ENCODE measurements at regions not wholly inside any gene's neighbourhood (a gene's known extent, or its start where the extent isn't known, plus 50 kb on each side); places are given as distances from the start of the nearest gene placed in this dataset.
"Not testable (repeated sequence)": the region's sequence is repeated elsewhere in the genome, so short reads cannot be mapped to it uniquely, and the experiment has no call there.

GRCh38 chr2:111311568-111311967, 190.9 kb downstream of the BCL2L11 start:
- not testable (repeated sequence) for H3K18ac ChIP-seq (ENCODE audit: insufficient read length, low read depth, low read length); H3K4me3 Mint-ChIP-seq

GRCh38 chr2:111312897-111313607, 192.3 kb downstream of the BCL2L11 start:
- not testable (repeated sequence) for H3K36me3 Mint-ChIP-seq (ENCODE audit: insufficient read depth in 1 of 3, low read depth in 3 of 3); H4K5ac ChIP-seq (ENCODE audit: insufficient read length, low read depth, low read length); H3K27ac Mint-ChIP-seq; H3K23ac ChIP-seq (ENCODE audit: insufficient read length, low read depth, low read length); H3K27ac ChIP-seq (ENCODE audit: insufficient read length, low read depth, low read length); H3K9me3 ChIP-seq (ENCODE audit: control insufficient read depth, low read depth, low read length); H3K18ac ChIP-seq (ENCODE audit: insufficient read length, low read depth, low read length); DNase-seq; H3K4me3 Mint-ChIP-seq; H3K56ac ChIP-seq (ENCODE audit: insufficient read length, low read depth, low read length); H3K27me3 ChIP-seq (ENCODE audit: insufficient read depth, low read length); H3K4me1 Mint-ChIP-seq; H4K20me1 ChIP-seq (ENCODE audit: control insufficient read depth, insufficient read depth, insufficient read length); H3K9me3 Mint-ChIP-seq; H3K79me1 ChIP-seq (ENCODE audit: insufficient read depth, low read depth, low read length, poor library complexity, severe bottlenecking); H3K23me2 ChIP-seq (ENCODE audit: insufficient read length, low read depth, low read length, poor library complexity, severe bottlenecking); H2BK15ac ChIP-seq (ENCODE audit: low read depth, low read length); H2BK12ac ChIP-seq (ENCODE audit: insufficient read length, low read depth, low read length); H4K91ac ChIP-seq (ENCODE audit: insufficient read length, low read depth, low read length); H2AFZ ChIP-seq (ENCODE audit: low read length); H3K4me1 ChIP-seq (ENCODE audit: insufficient read depth, low read length); H2BK20ac ChIP-seq (ENCODE audit: low read depth, low read length, poor library complexity, severe bottlenecking); H2AK5ac ChIP-seq (ENCODE audit: insufficient read length, low read length); H2BK120ac ChIP-seq (ENCODE audit: low read depth, low read length, poor library complexity, severe bottlenecking); H3K79me2 ChIP-seq (ENCODE audit: insufficient read depth, low read length); H2BK5ac ChIP-seq (ENCODE audit: insufficient read length, low read length); H4K8ac ChIP-seq (replicated peaks; ENCODE audit: insufficient read length, low read depth, low read length); H3K9ac ChIP-seq (ENCODE audit: extremely low read depth, insufficient read length, low read length); H3K4me2 ChIP-seq (ENCODE audit: insufficient read depth, insufficient read length, low read length); H3K14ac ChIP-seq (ENCODE audit: insufficient read depth, low read length); H3T11ph ChIP-seq (ENCODE audit: low read length); H3K4ac ChIP-seq (ENCODE audit: low read depth, low read length); H3K27me3 Mint-ChIP-seq (ENCODE audit: low read depth)
- no CpG with 5 or more reads among the region's 15 CpGs for WGBS (ENCODE audit: extremely low coverage, insufficient read length, low lambda C conversion rate)

More at GRCh38 chr2:111311568-111311967, 190.9 kb downstream of the BCL2L11 start:
- H2BK15ac ChIP-seq (ENCODE audit: low read depth, low read length); H3K14ac ChIP-seq (ENCODE audit: insufficient read depth, low read length); DNase-seq; H3K4me1 Mint-ChIP-seq; H3K9me3 Mint-ChIP-seq; H3T11ph ChIP-seq (ENCODE audit: low read length); H3K9me3 ChIP-seq (ENCODE audit: control insufficient read depth, low read depth, low read length); H3K79me1 ChIP-seq (ENCODE audit: insufficient read depth, low read depth, low read length, poor library complexity, severe bottlenecking); H2BK5ac ChIP-seq (ENCODE audit: insufficient read length, low read length); H3K36me3 Mint-ChIP-seq (ENCODE audit: insufficient read depth in 1 of 3, low read depth in 3 of 3); H3K27me3 Mint-ChIP-seq (ENCODE audit: low read depth); H4K20me1 ChIP-seq (ENCODE audit: control insufficient read depth, insufficient read depth, insufficient read length); H3K4me1 ChIP-seq (ENCODE audit: insufficient read depth, low read length); H4K8ac ChIP-seq (replicated peaks; ENCODE audit: insufficient read length, low read depth, low read length); H2BK12ac ChIP-seq (ENCODE audit: insufficient read length, low read depth, low read length); H3K27ac Mint-ChIP-seq; H2BK20ac ChIP-seq (ENCODE audit: low read depth, low read length, poor library complexity, severe bottlenecking); H2AFZ ChIP-seq (ENCODE audit: low read length); H3K23ac ChIP-seq (ENCODE audit: insufficient read length, low read depth, low read length); H3K9ac ChIP-seq (ENCODE audit: extremely low read depth, insufficient read length, low read length); H3K27me3 ChIP-seq (ENCODE audit: insufficient read depth, low read length); H2BK120ac ChIP-seq (ENCODE audit: low read depth, low read length, poor library complexity, severe bottlenecking); H3K4me2 ChIP-seq (ENCODE audit: insufficient read depth, insufficient read length, low read length); H4K91ac ChIP-seq (ENCODE audit: insufficient read length, low read depth, low read length); H3K27ac ChIP-seq (ENCODE audit: insufficient read length, low read depth, low read length); H3K23me2 ChIP-seq (ENCODE audit: insufficient read length, low read depth, low read length, poor library complexity, severe bottlenecking); H3K56ac ChIP-seq (ENCODE audit: insufficient read length, low read depth, low read length); H3K4ac ChIP-seq (ENCODE audit: low read depth, low read length); H3K79me2 ChIP-seq (ENCODE audit: insufficient read depth, low read length); H2AK5ac ChIP-seq (ENCODE audit: insufficient read length, low read length); H4K5ac ChIP-seq (ENCODE audit: insufficient read length, low read depth, low read length): not testable (repeated sequence)
- no CpG with 5 or more reads among the region's 6 CpGs for WGBS (ENCODE audit: extremely low coverage, insufficient read length, low lambda C conversion rate)

Measured in H9 (cell line).